Naive thymus-derived CD4-positive, alpha-beta T cell (primary cell): ENCODE measurements at regions not wholly inside any gene's neighbourhood (a gene's known extent, or its start where the extent isn't known, plus 50 kb on each side); places are given as distances from the start of the nearest gene placed in this dataset.
"Not testable (repeated sequence)": the region's sequence is repeated elsewhere in the genome, so short reads cannot be mapped to it uniquely, and the experiment has no call there.

Experiments
- ATAC-seq: fragments of 150-1000 bp; cut with Tn5 transposase; 2 replicates; pipeline ENCODE4 v1.10.0; 2021; ENCODE audit warnings: mild to moderate bottlenecking, moderate library complexity
- CTCF ChIA-PET: fragments of 350-600 bp; sonication (Branson Sonifier 250); formaldehyde crosslinking; loops from one replicate; lab custom pipeline; 2021; ENCODE audit warnings: antibody characterized with exemption; lab: Charles Lee
- POLR2A ChIA-PET: fragments of 350-600 bp; sonication (Branson Sonifier 250); formaldehyde crosslinking; loops from one replicate; lab custom pipeline; 2021; ENCODE audit warnings: antibody characterized with exemption, inconsistent platforms; lab: Charles Lee
- DNase-seq, 9 donors: peaks; one replicate each; pipeline versions ENCODE4 v3.0.0 to v3.0.0-alpha.2; 2020 to 2022; ENCODE audit warnings: mixed read lengths in 1 of 9
- H3K27ac ChIP-seq: one replicate; pipeline ENCODE4 v1.7.0; 2013; ENCODE audit warnings: mild to moderate bottlenecking, low read depth, low read length, moderate library complexity
- H3K27me3 ChIP-seq, 2 donors: one replicate each; pipeline ENCODE4 v1.7.0; 2013; ENCODE audit warnings: low read length in 2 of 2, mild to moderate bottlenecking in 2 of 2, moderate library complexity in 2 of 2; ENCODE audit not compliant: control insufficient read depth in 2 of 2, insufficient read depth in 2 of 2
- H3K36me3 ChIP-seq, 3 experiments: 1 replicate in 2 of 3; 2 replicates in 1 of 3; pipeline ENCODE4 v1.7.0; 2013; ENCODE audit warnings: low read length in 3 of 3, mild to moderate bottlenecking in 3 of 3, moderate library complexity in 1 of 3; ENCODE audit not compliant: insufficient read depth in 3 of 3, control insufficient read depth in 2 of 3
- H3K4me1 ChIP-seq, 2 donors: one replicate each; pipeline ENCODE4 v1.7.0; 2013; ENCODE audit warnings: low read length in 2 of 2, mild to moderate bottlenecking in 2 of 2, moderate library complexity in 1 of 2; ENCODE audit not compliant: control insufficient read depth in 2 of 2, insufficient read depth in 2 of 2
- H3K4me3 ChIP-seq: 2 replicates; pipeline ENCODE4 v1.7.0; 2013; ENCODE audit warnings: mild to moderate bottlenecking, low read length
- H3K9me3 ChIP-seq, 3 experiments: 1 replicate in 2 of 3; 2 replicates in 1 of 3; pipeline ENCODE4 v1.7.0; 2013; ENCODE audit warnings: low read length in 3 of 3; ENCODE audit not compliant: control insufficient read depth in 2 of 3
- H3K27ac Mint-ChIP-seq, 9 donors: one replicate each; pipeline ENCODE4 v1.8.0; 2020 to 2022; ENCODE audit warnings: mixed read lengths in 9 of 9, mild to moderate bottlenecking in 8 of 9, moderate library complexity in 5 of 9, inconsistent platforms in 2 of 9
- H3K27me3 Mint-ChIP-seq, 5 donors: one replicate each; pipeline ENCODE4 v1.8.0; 2021 to 2022; ENCODE audit warnings: mixed read lengths in 5 of 5, mild to moderate bottlenecking in 1 of 5
- H3K36me3 Mint-ChIP-seq, 5 donors: one replicate each; pipeline ENCODE4 v1.8.0; 2020 to 2022; ENCODE audit warnings: mixed read lengths in 5 of 5, mild to moderate bottlenecking in 3 of 5, inconsistent platforms in 1 of 5
- H3K4me1 Mint-ChIP-seq, 7 donors: one replicate each; pipeline ENCODE4 v1.8.0; 2020 to 2022; ENCODE audit warnings: mixed read lengths in 7 of 7, mild to moderate bottlenecking in 3 of 7, inconsistent platforms in 1 of 7
- H3K4me3 Mint-ChIP-seq, 10 donors: one replicate each; pipeline ENCODE4 v1.8.0; 2020 to 2022; ENCODE audit warnings: mild to moderate bottlenecking in 10 of 10, mixed read lengths in 10 of 10, moderate library complexity in 6 of 10, inconsistent platforms in 2 of 10
- H3K9me3 Mint-ChIP-seq, 11 donors: one replicate each; pipeline ENCODE4 v1.8.0; 2020 to 2022; ENCODE audit warnings: mixed read lengths in 11 of 11, mild to moderate bottlenecking in 4 of 11, inconsistent platforms in 1 of 11, moderate library complexity in 1 of 11
- intact Hi-C, 2 donors: fragments of 100-400 bp; cut with micrococcal nuclease; formaldehyde crosslinking; loops; one replicate each; pipeline ENCODE4 v1.15.1; 2023

GRCh38 chr1:157460381-157460780 is 91.9 kb downstream of the FCRL5 start:
- H3K27me3 ChIP-seq = no peaks in the 10 kb centered on the region
- intact Hi-C loops = no loop called here
- H3K4me3 Mint-ChIP-seq = no peak overlapping the region
- ATAC-seq (no peak), DNase-seq (no peak)
- peaks cover 5 to 14% (median 6%) of the 10 kb centered on the region in 5 donors for H3K27me3 Mint-ChIP-seq
- H3K9me3 Mint-ChIP-seq = peaks cover 0 to 3% (median 0%) of the 10 kb centered on the region in 11 donors
- H3K4me1 Mint-ChIP-seq = no peaks in the 10 kb centered on the region
- H3K27ac Mint-ChIP-seq = no peak overlapping the region
- no peaks in the 10 kb centered on the region for H3K36me3 Mint-ChIP-seq
- H3K9me3 ChIP-seq = no peaks in the 10 kb centered on the region
- CTCF ChIA-PET = interaction anchor here (0.6 kb wide), 1 partner anchor 742 kb away, joined by 3 read pairs; no protein-coding TSS in a partner anchor
- no peaks in the 10 kb centered on the region for H3K4me1 ChIP-seq
- no peak overlapping the region for H3K4me3 ChIP-seq
- H3K36me3 ChIP-seq = no peaks in the 10 kb centered on the region
- POLR2A ChIA-PET = no interaction called here
- no peak overlapping the region for H3K27ac ChIP-seq

GRCh38 chr1:157457279-157457678 is 95.0 kb downstream of the FCRL5 start:
- no peak overlapping the region for H3K4me3 ChIP-seq
- POLR2A ChIA-PET = no interaction called here
- H3K4me1 Mint-ChIP-seq = no peaks in the 10 kb centered on the region
- no peak overlapping the region for H3K27ac Mint-ChIP-seq
- H3K9me3 ChIP-seq = no peaks in the 10 kb centered on the region
- H3K27me3 Mint-ChIP-seq = peaks cover 5 to 8% (median 6%) of the 10 kb centered on the region in 5 donors
- DNase-seq = no peak
- peaks cover 0 to 3% (median 0%) of the 10 kb centered on the region in 11 donors for H3K9me3 Mint-ChIP-seq
- no peak overlapping the region for H3K4me3 Mint-ChIP-seq
- H3K27ac ChIP-seq = no peak overlapping the region
- H3K36me3 Mint-ChIP-seq = no peaks in the 10 kb centered on the region
- no peak for ATAC-seq
- no peaks in the 10 kb centered on the region for H3K27me3 ChIP-seq
- H3K36me3 ChIP-seq = no peaks in the 10 kb centered on the region
- H3K4me1 ChIP-seq = no peaks in the 10 kb centered on the region
- intact Hi-C loops = no loop called here
- CTCF ChIA-PET = interaction anchor here (0.9 kb wide), 1 partner anchor 386 kb away, joined by 3 read pairs; no protein-coding TSS in a partner anchor

GRCh38 chr1:157455318-157455717 is 97.0 kb downstream of the FCRL5 start:
- no peak overlapping the region for H3K27ac Mint-ChIP-seq
- Histone ChIP-seq H3K4me3 (no peak overlapping the region), H3K27me3 (no peaks in the 10 kb centered on the region), H3K27ac (no peak overlapping the region), H3K36me3 (no peaks in the 10 kb centered on the region), H3K4me1 (no peaks in the 10 kb centered on the region), H3K9me3 (no peaks in the 10 kb centered on the region)
- DNase-seq (no peak), ATAC-seq (no peak)
- CTCF ChIA-PET = no interaction called here
- H3K9me3 Mint-ChIP-seq = peaks cover 0 to 3% (median 0%) of the 10 kb centered on the region in 11 donors
- H3K4me1 Mint-ChIP-seq = no peaks in the 10 kb centered on the region
- intact Hi-C loops = no loop called here
- peaks cover 5 to 8% (median 6%) of the 10 kb centered on the region in 5 donors for H3K27me3 Mint-ChIP-seq
- H3K4me3 Mint-ChIP-seq = no peak overlapping the region
- no peaks in the 10 kb centered on the region for H3K36me3 Mint-ChIP-seq
- POLR2A ChIA-PET = no interaction called here

- no peaks in the 10 kb centered on the region for H3K36me3 ChIP-seq
- Mint-ChIP-seq H3K4me1 (no peaks in the 10 kb centered on the region), H3K27ac (no peak overlapping the region), H3K27me3 (peaks cover 0 to 10% (median 0%) of the 10 kb centered on the region in 5 donors), H3K4me3 (no peak overlapping the region), H3K9me3 (no peaks in the 10 kb centered on the region), H3K36me3 (no peaks in the 10 kb centered on the region)
- no peaks in the 10 kb centered on the region for H3K4me1 ChIP-seq
- H3K9me3 ChIP-seq = no peaks in the 10 kb centered on the region
- H3K4me3 ChIP-seq = no peak overlapping the region
- POLR2A ChIA-PET = no interaction called here
- no peak for DNase-seq
- ATAC-seq = no peak
- no peak overlapping the region for H3K27ac ChIP-seq
- intact Hi-C loops = no loop called here
- CTCF ChIA-PET = no interaction called here
- no peaks in the 10 kb centered on the region for H3K27me3 ChIP-seq
Measured at GRCh38 chr1:157450106-157450505, 102.2 kb downstream of the FCRL5 start.

- Mint-ChIP-seq H3K9me3 (no peaks in the 10 kb centered on the region), H3K36me3 (no peaks in the 10 kb centered on the region), H3K4me3 (no peak overlapping the region), H3K4me1 (no peaks in the 10 kb centered on the region), H3K27ac (no peak overlapping the region), H3K27me3 (peaks cover 0 to 10% (median 0%) of the 10 kb centered on the region in 5 donors)
- no peaks in the 10 kb centered on the region for H3K36me3 ChIP-seq
- no peaks in the 10 kb centered on the region for H3K27me3 ChIP-seq
- ATAC-seq (no peak), DNase-seq (no peak)
- ChIA-PET POLR2A (no interaction called here), CTCF (no interaction called here)
- no peaks in the 10 kb centered on the region for H3K9me3 ChIP-seq
- H3K4me3 ChIP-seq = no peak overlapping the region
- intact Hi-C loops = no loop called here
- no peak overlapping the region for H3K27ac ChIP-seq
- no peaks in the 10 kb centered on the region for H3K4me1 ChIP-seq
Measured at GRCh38 chr1:157448636-157449035, 103.7 kb downstream of the FCRL5 start.

- DNase-seq, H3K27ac ChIP-seq, H3K36me3 Mint-ChIP-seq, H3K4me3 ChIP-seq, H3K4me1 Mint-ChIP-seq, H3K9me3 Mint-ChIP-seq, CTCF ChIA-PET, H3K27me3 Mint-ChIP-seq, H3K4me3 Mint-ChIP-seq, H3K4me1 ChIP-seq, POLR2A ChIA-PET, H3K9me3 ChIP-seq, H3K36me3 ChIP-seq, H3K27ac Mint-ChIP-seq, ATAC-seq, intact Hi-C loops, H3K27me3 ChIP-seq: not testable (repeated sequence)
Measured at GRCh38 chr1:157446356-157446755, 106.0 kb downstream of the FCRL5 start.

GRCh38 chr1:157445616-157446140 is 106.6 kb downstream of the FCRL5 start:
- H3K27me3 ChIP-seq, H3K36me3 Mint-ChIP-seq, H3K4me1 Mint-ChIP-seq, ATAC-seq, H3K9me3 ChIP-seq, POLR2A ChIA-PET, H3K4me1 ChIP-seq, H3K4me3 ChIP-seq, H3K9me3 Mint-ChIP-seq, H3K4me3 Mint-ChIP-seq, intact Hi-C loops, CTCF ChIA-PET, H3K27ac Mint-ChIP-seq, H3K27ac ChIP-seq, H3K27me3 Mint-ChIP-seq, H3K36me3 ChIP-seq, DNase-seq: not testable (repeated sequence)
